Endothelial cell of umbilical vein (primary cell): ENCODE measurements at regions not wholly inside any gene's neighbourhood (a gene's known extent, or its start where the extent isn't known, plus 50 kb on each side); places are given as distances from the start of the nearest gene placed in this dataset.

Experiments
- BruUV-seq: library from RNA; stranded (reverse); fragments of 400-500 nt; replicated peaks from 2 replicates; lab custom pipeline; 2021; lab: Mats Ljungman, UMichigan
- CTCF ChIA-PET: fragments of 300-600, 350-600 bp; sonication (Branson Sonifier 250); formaldehyde crosslinking; loops from one replicate; lab custom pipeline; 2021; ENCODE audit warnings: antibody characterized with exemption, inconsistent platforms; lab: Charles Lee
- POLR2A ChIA-PET: fragments of 300-600, 350-600 bp; sonication (Branson Sonifier 250); formaldehyde crosslinking; loops from one replicate; lab custom pipeline; 2021; ENCODE audit warnings: antibody characterized with exemption, inconsistent platforms; lab: Charles Lee
- DNase-seq: peaks from one replicate; pipeline ENCODE4 v3.0.0-alpha.2; 2011; ENCODE audit warnings: low read depth, low spot score
- FAIRE-seq: peaks from 2 replicates; lab custom pipeline; 2011; peaks lifted over from hg19 to GRCh38; lab: Jason Lieb, UNC
- H2AFZ ChIP-seq: 2 replicates; pipeline ENCODE4 v1.6.0; 2012; ENCODE audit warnings: low read depth, low read length, control low read depth, inconsistent platforms
- H3K27ac ChIP-seq: 2 replicates; pipeline ENCODE4 v1.5.1; 2011; ENCODE audit warnings: low read depth, mild to moderate bottlenecking, control low read depth, low read length, moderate library complexity; ENCODE audit not compliant: insufficient read depth
- H3K27me3 ChIP-seq, 2 experiments: 2 replicates each; pipeline versions ENCODE4 v1.6.0 to v1.6.1; 2011; ENCODE audit warnings: low read length in 2 of 2, mixed read lengths in 1 of 2; ENCODE audit not compliant: control insufficient read depth in 2 of 2, insufficient read depth in 2 of 2
- H3K36me3 ChIP-seq, 2 experiments: 2 replicates in 1 of 2; 3 replicates in 1 of 2; pipeline ENCODE4 v1.5.1; 2011; ENCODE audit warnings: low read length in 2 of 2, mild to moderate bottlenecking in 1 of 2, moderate library complexity in 1 of 2; ENCODE audit not compliant: control insufficient read depth in 2 of 2, insufficient read depth in 2 of 2; ENCODE audit errors: extremely low read depth in 1 of 2
- H3K4me1 ChIP-seq: 3 replicates; pipeline ENCODE4 v1.5.1; 2011; ENCODE audit warnings: mild to moderate bottlenecking, low read length; ENCODE audit not compliant: control insufficient read depth, insufficient read depth; ENCODE audit errors: extremely low read depth
- H3K4me2 ChIP-seq: 2 replicates; pipeline ENCODE4 v1.6.1; 2011; ENCODE audit warnings: low read length, control low read depth, mixed read lengths; ENCODE audit not compliant: insufficient read depth
- H3K4me3 ChIP-seq, 3 experiments: fragments of 200-600 bp in 1 of 3; sonication (generic), shearing (Covaris generic) in 1 of 3; replicated peaks in 1 of 3; 2 replicates each; pipeline ENCODE4 v1.5.1; 2011 to 2016; ENCODE audit warnings: control low read depth in 3 of 3, low read length in 3 of 3, mild to moderate bottlenecking in 2 of 3, inconsistent platforms in 1 of 3, low read depth in 1 of 3, moderate library complexity in 1 of 3; ENCODE audit not compliant: insufficient read depth in 1 of 3
- H3K79me2 ChIP-seq: 2 replicates; pipeline ENCODE4 v1.6.0; 2012; ENCODE audit warnings: low read length, inconsistent platforms; ENCODE audit not compliant: control insufficient read depth, insufficient read depth
- H3K9ac ChIP-seq: replicated peaks from 2 replicates; pipeline ENCODE3; 2011; ENCODE audit warnings: low read length, control low read depth; ENCODE audit not compliant: insufficient read depth; ENCODE audit errors: extremely low read depth
- H3K9me1 ChIP-seq: replicated peaks from 3 replicates; pipeline ENCODE4 v1.6.0; 2011; ENCODE audit warnings: mild to moderate bottlenecking, low read length; ENCODE audit not compliant: control insufficient read depth, insufficient read depth; ENCODE audit errors: extremely low read depth
- H3K9me3 ChIP-seq: replicated peaks from 2 replicates; pipeline ENCODE4 v1.5.1; 2012; ENCODE audit warnings: low read length, inconsistent platforms; ENCODE audit not compliant: control insufficient read depth, insufficient read depth
- H4K20me1 ChIP-seq: replicated peaks from 2 replicates; pipeline ENCODE3; 2011; ENCODE audit warnings: mild to moderate bottlenecking, low read length; ENCODE audit not compliant: control insufficient read depth, insufficient read depth; ENCODE audit errors: extremely low read depth
- EZH2 ChIP-seq: IDR thresholded peaks from 2 replicates; pipeline ENCODE4 v1.6.1; 2012; ENCODE audit warnings: borderline replicate concordance, low read depth, mild to moderate bottlenecking, moderate library complexity, low read length, inconsistent platforms; ENCODE audit not compliant: severe bottlenecking
- FOS ChIP-seq: IDR thresholded peaks from 2 replicates; pipeline ENCODE4 v1.6.1; 2011; ENCODE audit warnings: mild to moderate bottlenecking, low read length, moderate library complexity, borderline replicate concordance; ENCODE audit not compliant: insufficient read depth
- GATA2 ChIP-seq: IDR thresholded peaks from 2 replicates; pipeline ENCODE4 v1.7.0; 2011; ENCODE audit warnings: low read depth, mild to moderate bottlenecking, moderate library complexity, mixed read lengths, low read length; ENCODE audit not compliant: insufficient read length, insufficient read depth
- JUN ChIP-seq: IDR thresholded peaks from 2 replicates; pipeline ENCODE4 v1.6.1; 2011; ENCODE audit warnings: borderline replicate concordance, low read depth; ENCODE audit not compliant: insufficient read length, insufficient read depth
- MYC ChIP-seq: IDR thresholded peaks from one replicate; pipeline ENCODE4 v1.6.1; 2011; ENCODE audit warnings: mild to moderate bottlenecking, low read depth, low read length
- POLR2A ChIP-seq: IDR thresholded peaks from 2 replicates; pipeline ENCODE4 v1.6.1; 2012; ENCODE audit warnings: low read depth, mild to moderate bottlenecking, control low read depth, low read length
- POLR2AphosphoS5 ChIP-seq: IDR thresholded peaks from 2 replicates; pipeline ENCODE4 v1.6.1; 2012; ENCODE audit warnings: low read depth, mild to moderate bottlenecking, control low read depth, low read length, moderate library complexity; ENCODE audit not compliant: insufficient read depth
- dilution Hi-C: fragments of 300-500 bp; cut with MboI; formaldehyde crosslinking; loops from one replicate; pipeline ENCODE4 v1.15.0; 2019; ENCODE audit warnings: low sequenced_read_pairs; ENCODE audit not compliant: extremely low pct_ligation_motif_present
- intact Hi-C: fragments of 100-400 bp; cut with micrococcal nuclease; formaldehyde crosslinking; loops from one replicate; pipeline ENCODE4 v1.10.0; 2022
- TF ChIP-seq, protein P1 (sequence below): IDR thresholded peaks from 2 replicates; pipeline ENCODE4 v1.6.1; 2011; ENCODE audit not compliant: insufficient read depth, insufficient read length
- TF ChIP-seq, protein P2 (sequence below), 2 donors: IDR thresholded peaks; 1 replicate in 1 of 2; 2 replicates in 1 of 2; pipeline ENCODE4 v1.5.1; 2011; ENCODE audit warnings: low read length in 2 of 2, mild to moderate bottlenecking in 2 of 2, moderate library complexity in 2 of 2, control low read depth in 1 of 2, inconsistent platforms in 1 of 2, low read depth in 1 of 2; ENCODE audit not compliant: insufficient read depth in 1 of 2; ENCODE audit errors: extremely low read depth in 1 of 2

DNA sequence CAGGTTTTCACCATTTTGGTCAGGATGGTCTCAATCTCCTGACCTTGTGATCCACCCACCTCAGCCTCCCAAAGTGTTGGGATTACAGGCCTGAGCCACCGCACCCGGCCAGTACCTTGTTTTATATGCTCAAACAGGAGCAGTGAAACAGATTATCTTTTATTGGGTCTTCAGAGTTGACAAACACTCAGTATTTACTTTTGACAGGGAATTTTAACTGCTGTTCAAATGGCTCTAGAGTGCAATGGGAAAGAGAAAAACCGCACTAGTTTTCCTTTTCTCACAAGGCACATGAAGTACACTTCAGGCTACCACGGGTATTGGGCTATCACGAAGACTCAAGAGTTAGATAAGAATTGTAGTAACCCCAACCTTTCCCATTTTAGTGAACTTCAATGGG is 471.9 kb upstream of the DAB2 start:
- DNase-seq (no peak), FAIRE-seq (no peak)
- no peak overlapping the region for H3K4me2 ChIP-seq
- H3K36me3 ChIP-seq = no peaks in the 10 kb centered on the region
- dilution Hi-C loops = no loop called here
- no peak overlapping the region for H3K9ac ChIP-seq
- H3K79me2 ChIP-seq = no peaks in the 10 kb centered on the region
- no peak overlapping the region for H3K27ac ChIP-seq
- ChIA-PET CTCF (no interaction called here), POLR2A (no interaction called here)
- intact Hi-C loops = no loop called here
- TF ChIP-seq POLR2A (no peak), FOS (no peak), JUN (no peak), EZH2 (no peak), MYC (no peak), GATA2 (no peak), POLR2AphosphoS5 (no peak)
- TF ChIP-seq, protein P1, sequence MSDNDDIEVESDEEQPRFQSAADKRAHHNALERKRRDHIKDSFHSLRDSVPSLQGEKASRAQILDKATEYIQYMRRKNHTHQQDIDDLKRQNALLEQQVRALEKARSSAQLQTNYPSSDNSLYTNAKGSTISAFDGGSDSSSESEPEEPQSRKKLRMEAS = no peak
- TF ChIP-seq, protein P2, sequence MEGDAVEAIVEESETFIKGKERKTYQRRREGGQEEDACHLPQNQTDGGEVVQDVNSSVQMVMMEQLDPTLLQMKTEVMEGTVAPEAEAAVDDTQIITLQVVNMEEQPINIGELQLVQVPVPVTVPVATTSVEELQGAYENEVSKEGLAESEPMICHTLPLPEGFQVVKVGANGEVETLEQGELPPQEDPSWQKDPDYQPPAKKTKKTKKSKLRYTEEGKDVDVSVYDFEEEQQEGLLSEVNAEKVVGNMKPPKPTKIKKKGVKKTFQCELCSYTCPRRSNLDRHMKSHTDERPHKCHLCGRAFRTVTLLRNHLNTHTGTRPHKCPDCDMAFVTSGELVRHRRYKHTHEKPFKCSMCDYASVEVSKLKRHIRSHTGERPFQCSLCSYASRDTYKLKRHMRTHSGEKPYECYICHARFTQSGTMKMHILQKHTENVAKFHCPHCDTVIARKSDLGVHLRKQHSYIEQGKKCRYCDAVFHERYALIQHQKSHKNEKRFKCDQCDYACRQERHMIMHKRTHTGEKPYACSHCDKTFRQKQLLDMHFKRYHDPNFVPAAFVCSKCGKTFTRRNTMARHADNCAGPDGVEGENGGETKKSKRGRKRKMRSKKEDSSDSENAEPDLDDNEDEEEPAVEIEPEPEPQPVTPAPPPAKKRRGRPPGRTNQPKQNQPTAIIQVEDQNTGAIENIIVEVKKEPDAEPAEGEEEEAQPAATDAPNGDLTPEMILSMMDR (IDR thresholded peaks at IDR 0.05; ENCODE audit: extremely low read depth in 1 of 2, insufficient read depth in 1 of 2, low read depth in 1 of 2, low read length in 2 of 2) = no peak
- no peaks in the 10 kb centered on the region for H3K9me1 ChIP-seq
- no peak overlapping the region for H2AFZ ChIP-seq
- H4K20me1 ChIP-seq = no peaks in the 10 kb centered on the region
- no TSS peak for BruUV-seq
- no peaks in the 10 kb centered on the region for H3K9me3 ChIP-seq
- no peaks in the 10 kb centered on the region for H3K27me3 ChIP-seq
- H3K4me3 ChIP-seq = no peak overlapping the region
- peaks cover 5% of the 10 kb centered on the region for H3K4me1 ChIP-seq
